NCI-H1694 treated with DMSO at 0.1 percent for 48 hours (cell line): ENCODE measurements at regions not wholly inside any gene's neighbourhood (a gene's known extent, or its start where the extent isn't known, plus 50 kb on each side); places are given as distances from the start of the nearest gene placed in this dataset.

Source experiments
- DNase-seq: peaks from one replicate; lab custom pipeline; 2025; lab: John Stamatoyannopoulos, UW

DNA sequence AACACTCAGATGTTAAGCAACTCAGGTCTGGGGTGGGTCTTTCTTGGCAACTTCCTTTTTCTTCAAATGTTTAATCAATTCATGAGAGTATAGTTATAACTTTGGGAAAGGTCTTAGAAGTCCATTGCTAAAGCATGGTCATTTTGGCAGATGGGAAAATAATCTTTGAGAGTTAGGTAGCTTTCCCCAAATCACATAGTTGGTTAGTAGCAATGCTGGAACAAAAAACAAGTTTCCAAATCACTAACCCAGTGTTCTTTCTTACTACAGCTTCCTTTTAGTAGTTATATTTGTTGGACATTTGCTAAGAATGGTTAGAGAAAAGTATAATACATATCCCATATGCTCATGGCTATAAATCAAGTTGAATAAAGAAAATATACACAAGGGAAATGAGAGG lies 185.2 kb upstream of the SLC14A2 start:
- DNase-seq: no peak

- DNase-seq: no peak
These were observed 179.5 kb upstream of the SLC14A2 start for GRCh38 chr18:45435810-45436209.

DNA sequence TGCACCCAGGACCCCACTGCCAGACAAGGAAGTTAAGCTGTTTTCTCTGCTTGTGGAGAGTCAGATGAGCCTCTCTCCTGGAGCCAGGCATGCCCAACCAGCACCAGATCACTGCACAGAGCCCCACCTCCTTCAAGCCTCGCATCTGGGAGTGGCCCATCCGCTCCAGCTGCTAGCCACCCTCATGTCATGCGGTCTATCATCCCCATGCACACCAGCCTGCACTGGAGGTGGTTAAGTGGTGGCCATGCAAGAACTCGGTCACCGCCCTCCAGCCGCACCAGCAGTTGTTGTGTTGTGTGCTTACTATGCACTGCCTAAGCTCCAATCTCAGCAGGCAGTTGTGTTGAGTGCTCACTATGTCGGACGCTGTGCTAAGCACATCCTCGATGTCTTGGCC lies 177.9 kb upstream of the SLC14A2 start:
- no peak for DNase-seq

DNA sequence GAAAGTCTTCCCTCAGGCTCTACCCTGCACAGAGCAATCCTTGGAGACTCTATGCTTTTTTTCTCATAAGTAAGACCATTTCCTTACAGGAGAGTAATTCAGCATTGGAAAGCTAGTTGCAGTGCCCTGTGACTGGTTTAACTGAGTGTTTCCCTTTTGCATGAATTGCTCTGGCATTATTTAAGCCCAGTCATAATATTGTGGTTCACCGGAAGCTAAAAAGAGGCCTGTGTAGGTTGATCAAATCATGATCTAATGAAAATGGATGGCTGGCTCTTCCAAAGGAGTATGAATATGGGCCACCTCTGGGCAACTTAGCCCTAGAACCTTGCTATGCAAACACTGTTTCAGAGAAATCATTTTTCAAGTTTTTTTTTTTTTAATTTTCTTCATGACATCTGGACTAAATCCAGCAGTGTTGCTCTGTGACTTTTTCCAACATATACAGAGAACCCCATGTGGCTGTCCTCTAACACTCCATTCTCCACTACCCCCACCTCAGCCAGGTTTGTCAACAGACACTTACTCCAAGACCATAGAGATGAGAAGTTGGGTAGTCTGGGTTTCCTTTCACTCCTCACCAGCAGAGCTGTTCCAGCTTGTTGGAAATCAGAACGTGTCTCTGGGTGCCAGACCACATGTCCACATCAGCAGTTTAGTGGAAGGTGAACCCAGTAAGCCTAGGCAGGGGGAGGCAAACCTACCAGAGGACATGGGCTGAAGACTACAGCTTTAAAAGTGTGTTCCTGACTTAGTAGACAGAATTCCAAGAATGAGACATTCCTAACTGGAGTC lies 175.2 kb upstream of the SLC14A2 start:
- DNase-seq: no peak

GRCh38 chr18:45441110-45441847 lies 174.0 kb upstream of the SLC14A2 start:
- DNase-seq: no peak

DNA sequence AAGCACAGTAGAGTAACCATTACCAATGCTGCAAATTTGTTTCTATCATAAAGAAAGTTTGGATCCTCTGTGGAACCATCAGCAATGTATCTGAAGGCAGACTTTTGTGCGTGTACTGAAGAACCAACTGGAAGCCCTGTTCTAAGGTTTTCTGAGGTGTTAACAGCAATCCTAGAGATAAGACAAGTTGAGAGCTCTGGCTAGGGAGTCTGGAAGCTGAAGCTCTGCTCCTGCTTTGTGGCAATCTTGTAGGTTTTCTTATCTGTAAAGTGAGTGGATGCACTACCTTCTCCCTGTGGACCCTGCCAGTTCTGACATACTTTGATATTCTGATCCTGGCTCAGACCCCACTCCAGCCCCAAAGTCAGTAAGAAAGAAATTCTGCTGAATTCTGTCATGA lies 171.2 kb upstream of the SLC14A2 start:
- no peak for DNase-seq

- no peak for DNase-seq
These were observed 167.7 kb upstream of the SLC14A2 start for GRCh38 chr18:45447355-45448265.

GRCh38 chr18:45448871-45449270 lies 166.4 kb upstream of the SLC14A2 start:
- DNase-seq: no peak

DNA sequence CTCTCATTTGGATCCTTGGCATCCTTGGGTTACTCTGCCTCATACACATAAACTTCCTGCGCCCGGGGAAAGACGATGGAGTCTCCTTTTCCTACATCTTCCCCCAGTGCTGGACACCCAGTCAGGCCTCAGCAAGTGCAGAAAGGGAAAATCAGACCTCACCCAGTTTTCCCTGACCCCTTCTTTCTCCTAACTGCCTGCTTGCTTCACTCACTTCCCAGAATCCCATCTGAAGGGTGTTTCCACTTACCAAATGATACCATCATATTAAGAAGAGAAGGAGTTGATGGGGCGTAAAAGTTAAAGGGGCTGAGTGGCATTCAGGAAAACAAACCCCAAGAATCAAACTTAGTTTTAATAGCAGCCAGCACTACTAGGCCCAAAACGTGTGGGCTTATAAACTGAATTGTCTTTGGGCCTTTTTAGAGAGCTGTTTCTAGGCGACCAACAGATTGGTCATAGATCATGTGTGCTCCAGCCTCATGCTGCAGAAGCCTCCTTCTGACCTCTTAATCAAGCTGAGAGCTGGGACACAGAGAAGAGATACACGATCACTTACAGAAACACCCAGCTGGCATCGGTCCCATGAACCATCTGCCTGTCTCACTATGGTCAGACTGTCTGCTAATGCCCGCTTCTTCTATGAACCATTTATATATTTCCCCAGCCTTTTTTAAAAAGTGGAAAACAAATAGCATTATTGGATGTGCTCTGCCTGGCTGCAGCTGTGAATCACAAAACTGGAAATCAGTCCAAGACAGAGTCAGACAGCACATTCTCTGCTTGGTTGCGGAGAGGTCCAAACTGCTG lies 165.7 kb upstream of the SLC14A2 start:
- DNase-seq: no peak

DNA sequence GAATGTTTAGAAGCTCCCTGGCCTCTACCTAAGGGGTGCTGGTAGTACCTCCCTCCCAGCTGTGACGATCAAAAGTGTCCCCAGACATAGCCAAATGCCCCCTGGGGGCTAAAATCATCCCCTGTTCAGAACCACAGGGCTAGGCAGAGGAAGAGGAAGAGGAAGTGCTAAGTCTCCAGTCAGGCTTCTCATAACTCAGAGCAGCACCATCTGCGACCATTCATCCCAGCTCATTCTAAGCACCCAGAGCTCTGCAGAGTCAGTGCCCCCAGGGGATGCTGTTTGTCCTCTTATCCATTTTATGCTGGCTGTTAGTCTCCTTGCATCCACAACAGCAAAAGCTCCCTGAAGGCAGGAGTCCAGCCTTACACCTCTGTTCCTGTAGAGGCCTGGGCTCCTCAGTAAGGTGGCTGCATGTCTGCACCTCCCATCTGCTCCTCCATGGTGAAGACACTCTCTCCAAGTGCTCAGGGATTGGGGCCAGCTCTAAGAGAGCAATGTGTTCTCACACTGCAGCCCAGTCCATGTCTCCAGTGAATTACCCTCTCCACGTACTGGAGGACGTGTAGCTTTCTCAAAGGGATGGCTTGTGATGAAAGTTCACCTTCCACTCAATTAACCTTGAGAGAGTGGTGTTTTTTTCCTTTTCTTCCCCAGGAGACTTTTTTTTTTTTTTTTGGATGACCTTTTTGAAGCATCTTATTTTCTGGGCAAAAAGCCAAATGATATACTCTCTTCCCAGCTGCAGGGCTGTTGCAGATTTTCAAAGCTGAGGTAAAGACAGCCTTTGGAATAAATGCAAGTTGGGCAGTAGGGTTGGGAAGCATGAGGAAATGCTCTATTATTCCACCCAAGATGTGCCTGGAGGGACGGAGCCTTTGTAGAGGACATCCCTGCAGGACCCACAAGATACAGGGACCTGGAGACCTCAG lies 158.9 kb upstream of the SLC14A2 start:
- no peak for DNase-seq

DNA sequence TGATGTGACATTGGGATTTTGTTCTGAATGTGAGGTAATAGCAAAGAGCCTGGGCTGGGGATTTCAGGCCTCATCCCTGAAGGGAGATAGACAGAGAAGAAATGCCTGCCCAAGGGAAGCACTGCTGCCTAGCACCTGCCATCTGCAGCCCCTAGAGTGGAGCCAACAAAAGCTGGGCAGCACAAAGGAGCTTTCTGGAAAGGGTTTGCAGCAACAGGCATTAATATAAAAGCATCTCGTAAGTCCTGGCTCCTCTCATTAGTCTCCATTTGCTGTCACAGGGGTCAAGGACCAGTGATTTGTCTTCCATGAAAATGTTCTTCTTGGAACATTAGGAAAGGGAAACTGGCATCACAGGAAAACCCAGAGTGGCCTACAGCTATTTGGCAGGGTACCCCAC lies 157.2 kb upstream of the SLC14A2 start:
- no peak for DNase-seq

DNA sequence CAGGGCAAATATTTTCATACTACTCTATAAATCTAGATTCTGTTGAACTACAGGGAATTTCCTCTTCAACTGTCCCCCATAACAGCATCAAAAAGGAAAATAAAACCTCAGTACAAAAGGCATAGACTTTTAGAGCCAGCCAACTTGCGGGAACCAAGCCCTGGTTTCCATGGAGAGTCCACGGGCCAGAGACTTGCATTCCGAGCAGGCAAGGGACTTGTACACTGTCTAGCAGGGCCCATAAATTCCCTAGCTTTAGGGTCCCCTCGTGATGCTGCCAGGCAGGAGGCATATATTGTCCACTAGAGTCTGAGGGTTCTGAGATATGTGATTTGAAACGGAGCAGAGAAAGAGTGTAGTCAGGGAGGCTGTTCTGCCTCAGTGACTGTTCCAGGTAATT lies 153.1 kb upstream of the SLC14A2 start:
- no peak for DNase-seq

- DNase-seq: no peak
These were observed 151.8 kb upstream of the SLC14A2 start for GRCh38 chr18:45463451-45463850.

GRCh38 chr18:45464619-45465018 lies 150.7 kb upstream of the SLC14A2 start:
- DNase-seq: peak; percentile 71

- DNase-seq: no peak
These were observed 148.0 kb upstream of the SLC14A2 start for GRCh38 chr18:45467293-45467692.

- no peak for DNase-seq
These were observed 147.3 kb upstream of the SLC14A2 start for GRCh38 chr18:45467945-45468344.

- no peak for DNase-seq
These were observed 136.4 kb upstream of the SLC14A2 start for GRCh38 chr18:45478889-45479288.

GRCh38 chr18:45480219-45481015 lies 134.9 kb upstream of the SLC14A2 start:
- no peak for DNase-seq

DNA sequence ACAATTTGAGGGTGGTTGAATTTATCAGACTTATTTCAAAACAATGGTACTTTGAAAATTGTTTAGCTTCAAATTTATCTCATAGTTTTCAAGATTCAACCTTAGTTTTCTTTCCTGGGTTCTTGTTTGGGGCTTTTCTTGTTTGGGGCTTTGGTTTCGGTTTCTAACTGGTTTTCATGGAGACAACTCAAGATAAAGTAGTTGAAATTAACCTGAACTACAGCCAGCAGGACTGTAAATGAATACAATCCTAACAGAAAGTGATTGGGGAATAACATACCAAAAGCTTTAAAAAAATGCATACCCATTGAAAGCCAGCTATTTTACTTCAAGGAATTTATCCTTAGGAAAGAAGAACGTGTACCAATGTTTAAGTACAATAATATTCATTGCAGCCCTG lies 133.5 kb upstream of the SLC14A2 start:
- no peak for DNase-seq

GRCh38 chr18:45482286-45482685 lies 133.0 kb upstream of the SLC14A2 start:
- no peak for DNase-seq
